VCaP (cell line): ENCODE measurements at regions not wholly inside any gene's neighbourhood (a gene's known extent, or its start where the extent isn't known, plus 50 kb on each side); places are given as distances from the start of the nearest gene placed in this dataset.

Source experiments
- H3K27ac ChIP-seq: fragments of 450-650 bp; 2 replicates; pipeline ENCODE4 v1.5.1; 2017
- TF ChIP-seq, protein P1 (sequence below): fragments of 450-650 bp; conservative IDR thresholded peaks from 2 replicates; pipeline ENCODE4 v1.5.1; 2017; ENCODE audit warnings: mild to moderate bottlenecking, moderate library complexity

DNA sequence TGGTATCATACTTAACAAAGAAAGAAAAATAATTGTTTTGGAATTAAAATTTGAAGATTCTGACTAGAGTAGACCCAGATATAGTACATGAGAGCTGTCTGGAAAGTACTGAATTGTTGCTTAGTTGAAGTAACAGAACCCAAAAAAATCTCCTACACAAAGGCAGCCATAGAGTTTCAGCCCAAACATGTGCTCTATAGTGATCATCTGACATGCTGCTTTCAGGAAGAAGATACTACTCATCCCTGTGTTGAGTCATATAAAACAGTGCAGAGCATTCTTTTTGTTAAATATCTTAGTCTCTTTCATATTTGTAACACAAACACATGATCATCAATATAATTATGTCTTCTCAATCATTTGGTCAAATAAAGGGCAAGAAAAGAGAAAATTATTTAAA lies 84.8 kb upstream of the PTPRM start:
- TF ChIP-seq, protein P1, sequence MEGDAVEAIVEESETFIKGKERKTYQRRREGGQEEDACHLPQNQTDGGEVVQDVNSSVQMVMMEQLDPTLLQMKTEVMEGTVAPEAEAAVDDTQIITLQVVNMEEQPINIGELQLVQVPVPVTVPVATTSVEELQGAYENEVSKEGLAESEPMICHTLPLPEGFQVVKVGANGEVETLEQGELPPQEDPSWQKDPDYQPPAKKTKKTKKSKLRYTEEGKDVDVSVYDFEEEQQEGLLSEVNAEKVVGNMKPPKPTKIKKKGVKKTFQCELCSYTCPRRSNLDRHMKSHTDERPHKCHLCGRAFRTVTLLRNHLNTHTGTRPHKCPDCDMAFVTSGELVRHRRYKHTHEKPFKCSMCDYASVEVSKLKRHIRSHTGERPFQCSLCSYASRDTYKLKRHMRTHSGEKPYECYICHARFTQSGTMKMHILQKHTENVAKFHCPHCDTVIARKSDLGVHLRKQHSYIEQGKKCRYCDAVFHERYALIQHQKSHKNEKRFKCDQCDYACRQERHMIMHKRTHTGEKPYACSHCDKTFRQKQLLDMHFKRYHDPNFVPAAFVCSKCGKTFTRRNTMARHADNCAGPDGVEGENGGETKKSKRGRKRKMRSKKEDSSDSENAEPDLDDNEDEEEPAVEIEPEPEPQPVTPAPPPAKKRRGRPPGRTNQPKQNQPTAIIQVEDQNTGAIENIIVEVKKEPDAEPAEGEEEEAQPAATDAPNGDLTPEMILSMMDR = no peak
- no peak overlapping the region for H3K27ac ChIP-seq

DNA sequence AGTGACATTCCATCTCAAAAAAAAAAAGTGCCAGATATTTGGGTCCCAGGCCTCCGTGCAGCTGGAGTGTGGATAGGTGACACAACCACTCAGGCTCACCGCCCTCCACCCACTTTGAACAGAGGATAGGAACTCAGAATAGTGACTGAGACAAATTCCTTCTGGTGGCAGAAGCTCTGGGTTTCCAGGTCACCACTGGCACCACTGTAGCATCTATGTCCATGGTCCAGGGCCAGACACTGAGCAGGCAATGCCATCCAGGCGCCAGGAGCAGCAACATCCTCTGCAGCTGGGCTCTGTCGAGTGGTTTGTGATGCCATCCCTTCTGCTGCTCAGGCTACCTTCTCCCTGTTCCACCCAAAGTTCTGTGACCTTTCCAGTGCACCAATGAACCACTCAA lies 81.5 kb upstream of the PTPRM start:
- TF ChIP-seq, protein P1 = no peak
- no peak overlapping the region for H3K27ac ChIP-seq

DNA sequence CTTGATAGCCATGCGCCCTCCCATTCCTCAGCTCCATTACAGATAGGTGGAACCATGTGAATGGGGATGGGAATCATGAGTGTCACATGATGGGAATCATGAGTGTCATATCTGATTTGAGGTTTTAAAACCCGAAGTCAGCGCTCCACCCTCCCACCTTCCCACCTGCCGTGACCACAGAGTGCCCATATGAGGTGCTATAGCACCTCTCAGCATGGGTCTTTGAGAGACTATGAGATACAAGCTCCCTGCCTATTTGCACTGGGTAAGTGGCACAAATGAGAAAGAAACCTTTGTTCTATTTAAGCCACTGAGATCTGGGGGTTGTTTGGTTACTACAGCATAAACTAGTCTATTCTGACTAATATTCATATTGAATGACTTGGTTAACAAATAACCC lies 78.5 kb upstream of the PTPRM start:
- peak overlapping the region; percentile 26 for H3K27ac ChIP-seq
- TF ChIP-seq, protein P1 = 0 out of 2 replicates have a peak, but pooled peaks have one; percentile 11

DNA sequence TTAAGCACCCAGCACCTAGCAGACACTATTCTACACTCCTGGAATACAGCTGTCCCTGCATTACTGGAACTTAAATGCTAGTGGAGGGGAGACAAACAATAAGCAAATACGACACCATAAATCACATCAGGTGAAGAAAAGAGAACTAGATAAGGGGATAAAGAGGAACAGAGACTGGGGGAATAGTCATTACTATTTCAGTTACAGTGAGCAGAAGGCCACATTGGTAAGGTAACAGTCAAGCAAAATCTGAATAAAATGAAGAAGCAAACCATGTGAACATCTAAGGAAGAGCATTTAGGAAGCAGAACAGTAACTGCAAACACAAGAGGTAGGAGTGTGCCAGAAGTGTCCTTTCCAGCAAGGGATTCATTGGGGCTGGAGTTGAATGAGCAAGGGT lies 77.0 kb upstream of the PTPRM start:
- no peak overlapping the region for H3K27ac ChIP-seq
- TF ChIP-seq, protein P1 = no peak

DNA sequence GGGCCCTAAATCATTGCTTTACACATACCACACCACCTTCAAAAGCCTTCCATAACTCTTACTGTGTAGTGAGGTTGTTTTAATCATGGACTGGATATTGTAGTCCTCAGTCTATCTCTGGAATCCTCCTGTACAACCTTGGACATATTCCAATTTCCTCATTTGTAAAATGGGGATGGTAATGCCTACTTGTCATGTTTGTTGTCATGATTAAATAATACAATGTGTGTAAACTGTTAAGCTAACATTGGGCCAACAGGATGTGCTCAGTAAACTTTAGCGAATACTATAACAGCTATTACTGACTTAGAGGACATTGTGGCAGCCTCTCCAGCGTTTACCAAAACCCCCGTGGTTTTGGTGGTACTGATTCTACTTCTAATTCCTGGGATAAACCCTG lies 74.7 kb upstream of the PTPRM start:
- TF ChIP-seq, protein P1 = no peak
- H3K27ac ChIP-seq = peak overlapping the region; percentile 44; the same call in 1 of the 2 replicates

DNA sequence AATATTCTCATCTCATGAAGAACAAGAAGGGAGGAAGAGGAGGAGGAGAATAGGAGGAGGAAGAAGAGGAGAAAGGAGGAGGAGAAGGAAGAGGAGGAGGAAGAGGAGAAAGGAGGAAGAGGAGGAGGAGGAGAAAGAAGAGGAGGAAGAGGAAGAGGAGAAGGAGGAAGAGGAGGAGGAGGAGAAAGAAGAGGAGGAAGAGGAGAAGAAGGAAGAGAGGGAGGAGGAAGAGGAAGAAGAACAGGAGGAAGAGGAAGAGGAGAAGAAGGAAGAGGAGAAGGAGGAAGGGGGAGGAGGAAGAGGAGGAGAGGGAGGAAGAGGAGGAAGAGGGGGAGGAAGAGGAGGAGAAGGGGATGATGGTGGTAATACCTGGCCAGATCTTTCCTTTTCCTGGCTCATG lies 70.0 kb upstream of the PTPRM start:
- TF ChIP-seq, protein P1 = no peak
- H3K27ac ChIP-seq = no peak overlapping the region

DNA sequence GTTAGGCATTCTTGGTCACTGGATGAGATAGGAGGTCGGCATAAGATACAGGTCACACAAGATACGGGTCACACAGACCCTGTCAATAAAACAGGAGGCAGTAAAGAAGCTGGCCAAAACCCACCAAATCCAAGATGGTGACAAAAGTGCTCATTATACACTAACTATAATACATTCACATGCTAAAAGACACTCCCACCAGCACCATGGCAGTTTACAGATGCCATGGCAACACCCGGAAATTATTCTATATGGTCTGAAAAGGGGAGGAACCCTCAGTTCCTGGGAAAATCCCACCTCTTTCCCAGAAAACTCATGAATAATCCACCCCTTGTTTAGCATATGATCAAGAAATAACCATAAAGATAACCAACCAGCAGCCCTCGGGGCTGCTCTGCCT lies 56.0 kb upstream of the PTPRM start:
- TF ChIP-seq, protein P1 = no peak

DNA sequence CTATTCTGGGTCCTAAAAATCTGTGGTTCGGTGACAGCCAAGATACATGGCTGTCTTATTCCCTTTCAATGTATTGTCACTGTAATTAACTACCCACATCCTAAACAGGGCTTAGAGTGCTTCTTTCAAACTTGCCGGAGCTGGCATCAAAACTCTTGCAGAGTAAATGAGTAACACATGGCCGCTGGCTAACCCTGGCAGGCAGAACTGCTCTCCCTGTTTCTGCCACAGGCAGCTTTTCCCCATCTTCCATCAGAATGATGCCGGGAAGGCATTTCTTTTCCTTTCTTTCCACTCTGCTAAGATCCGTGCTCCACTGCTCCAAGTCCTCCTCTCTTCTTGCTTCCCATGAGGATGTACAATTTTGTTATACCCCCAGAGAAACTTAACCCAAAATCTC lies 54.8 kb upstream of the PTPRM start:
- TF ChIP-seq, protein P1 = no peak

More for the DNA sequence above, 56.0 kb upstream of the PTPRM start:
- H3K27ac ChIP-seq = no peak overlapping the region

More for the DNA sequence above, 54.8 kb upstream of the PTPRM start:
- no peak overlapping the region for H3K27ac ChIP-seq
